ENCODE measurements at regions not wholly inside any gene's neighbourhood (a gene's known extent, or its start where the extent isn't known, plus 50 kb on each side); places are given as distances from the start of the nearest gene placed in this dataset.

DNA sequence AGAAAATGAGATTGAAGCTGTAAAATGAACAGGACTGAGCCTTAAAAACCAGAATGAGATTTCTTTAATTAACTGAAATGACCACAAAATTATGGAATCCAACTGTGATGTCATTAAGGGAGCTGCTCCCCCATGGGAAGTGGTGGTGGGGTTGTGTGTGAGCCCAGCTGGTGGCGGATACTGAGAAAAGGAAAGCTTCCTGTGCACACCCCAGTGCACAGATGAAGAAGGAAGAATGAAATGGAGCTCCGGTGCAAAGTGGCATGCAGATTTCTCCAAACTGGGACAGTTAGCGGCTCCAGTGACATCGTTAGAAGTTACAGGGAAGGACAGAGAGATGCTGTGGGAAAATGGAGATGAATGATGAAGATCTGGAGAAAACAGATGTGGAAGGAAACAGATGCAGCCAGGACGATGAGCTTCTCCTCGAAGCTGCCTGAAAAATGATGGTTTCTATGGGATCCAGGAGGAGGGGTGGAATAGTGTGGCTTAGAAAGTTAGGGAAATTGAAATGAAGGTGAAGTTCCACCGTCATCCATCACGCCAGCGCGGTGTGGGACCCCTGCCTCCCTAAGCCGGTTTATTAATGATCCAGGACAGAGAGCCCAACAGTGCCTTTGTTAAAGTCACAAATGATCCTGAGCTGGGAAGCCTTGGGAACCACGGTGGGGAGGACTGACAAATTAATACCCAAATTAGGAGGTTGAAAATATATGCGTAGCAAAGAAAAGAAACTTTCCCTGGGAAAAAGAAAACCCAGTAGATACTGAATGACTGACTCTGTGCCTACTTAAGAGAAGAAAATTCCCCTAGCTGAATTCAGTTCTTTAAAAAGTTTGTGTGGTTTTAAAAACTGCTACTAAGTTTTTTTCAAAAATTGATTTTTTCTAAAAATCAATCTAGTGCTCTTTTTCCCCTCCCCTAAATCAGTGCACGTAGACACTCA lies 77.2 kb downstream of the TSN start:
- TF ChIP-seq, protein P1, sequence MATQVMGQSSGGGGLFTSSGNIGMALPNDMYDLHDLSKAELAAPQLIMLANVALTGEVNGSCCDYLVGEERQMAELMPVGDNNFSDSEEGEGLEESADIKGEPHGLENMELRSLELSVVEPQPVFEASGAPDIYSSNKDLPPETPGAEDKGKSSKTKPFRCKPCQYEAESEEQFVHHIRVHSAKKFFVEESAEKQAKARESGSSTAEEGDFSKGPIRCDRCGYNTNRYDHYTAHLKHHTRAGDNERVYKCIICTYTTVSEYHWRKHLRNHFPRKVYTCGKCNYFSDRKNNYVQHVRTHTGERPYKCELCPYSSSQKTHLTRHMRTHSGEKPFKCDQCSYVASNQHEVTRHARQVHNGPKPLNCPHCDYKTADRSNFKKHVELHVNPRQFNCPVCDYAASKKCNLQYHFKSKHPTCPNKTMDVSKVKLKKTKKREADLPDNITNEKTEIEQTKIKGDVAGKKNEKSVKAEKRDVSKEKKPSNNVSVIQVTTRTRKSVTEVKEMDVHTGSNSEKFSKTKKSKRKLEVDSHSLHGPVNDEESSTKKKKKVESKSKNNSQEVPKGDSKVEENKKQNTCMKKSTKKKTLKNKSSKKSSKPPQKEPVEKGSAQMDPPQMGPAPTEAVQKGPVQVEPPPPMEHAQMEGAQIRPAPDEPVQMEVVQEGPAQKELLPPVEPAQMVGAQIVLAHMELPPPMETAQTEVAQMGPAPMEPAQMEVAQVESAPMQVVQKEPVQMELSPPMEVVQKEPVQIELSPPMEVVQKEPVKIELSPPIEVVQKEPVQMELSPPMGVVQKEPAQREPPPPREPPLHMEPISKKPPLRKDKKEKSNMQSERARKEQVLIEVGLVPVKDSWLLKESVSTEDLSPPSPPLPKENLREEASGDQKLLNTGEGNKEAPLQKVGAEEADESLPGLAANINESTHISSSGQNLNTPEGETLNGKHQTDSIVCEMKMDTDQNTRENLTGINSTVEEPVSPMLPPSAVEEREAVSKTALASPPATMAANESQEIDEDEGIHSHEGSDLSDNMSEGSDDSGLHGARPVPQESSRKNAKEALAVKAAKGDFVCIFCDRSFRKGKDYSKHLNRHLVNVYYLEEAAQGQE (IDR thresholded peaks at IDR 0.05; ENCODE audit: insufficient replicate concordance, low read depth), result no peak
- TF ChIP-seq SPI1 (IDR thresholded peaks at IDR 0.05; ENCODE audit: borderline replicate concordance, low read depth) (no peak), POLR2AphosphoS5 (IDR thresholded peaks at IDR 0.05; ENCODE audit: low read depth) (no peak), GABPA (IDR thresholded peaks at IDR 0.05; ENCODE audit: low read depth) (no peak)
- TF ChIP-seq, protein P2, sequence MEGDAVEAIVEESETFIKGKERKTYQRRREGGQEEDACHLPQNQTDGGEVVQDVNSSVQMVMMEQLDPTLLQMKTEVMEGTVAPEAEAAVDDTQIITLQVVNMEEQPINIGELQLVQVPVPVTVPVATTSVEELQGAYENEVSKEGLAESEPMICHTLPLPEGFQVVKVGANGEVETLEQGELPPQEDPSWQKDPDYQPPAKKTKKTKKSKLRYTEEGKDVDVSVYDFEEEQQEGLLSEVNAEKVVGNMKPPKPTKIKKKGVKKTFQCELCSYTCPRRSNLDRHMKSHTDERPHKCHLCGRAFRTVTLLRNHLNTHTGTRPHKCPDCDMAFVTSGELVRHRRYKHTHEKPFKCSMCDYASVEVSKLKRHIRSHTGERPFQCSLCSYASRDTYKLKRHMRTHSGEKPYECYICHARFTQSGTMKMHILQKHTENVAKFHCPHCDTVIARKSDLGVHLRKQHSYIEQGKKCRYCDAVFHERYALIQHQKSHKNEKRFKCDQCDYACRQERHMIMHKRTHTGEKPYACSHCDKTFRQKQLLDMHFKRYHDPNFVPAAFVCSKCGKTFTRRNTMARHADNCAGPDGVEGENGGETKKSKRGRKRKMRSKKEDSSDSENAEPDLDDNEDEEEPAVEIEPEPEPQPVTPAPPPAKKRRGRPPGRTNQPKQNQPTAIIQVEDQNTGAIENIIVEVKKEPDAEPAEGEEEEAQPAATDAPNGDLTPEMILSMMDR (IDR thresholded peaks at IDR 0.05; ENCODE audit: insufficient read depth, low read length), result no peak
- Histone ChIP-seq H3K27me3 (ENCODE audit: insufficient read depth, poor library complexity, severe bottlenecking) (no peaks in the 10 kb centered on the region), H3K27ac (replicated peaks) (no peak overlapping the region), H3K4me3 (replicated peaks; ENCODE audit: insufficient read depth, low read length) (no peak overlapping the region)
- no peak for DNase-seq (ENCODE audit: low read depth in 1 of 2, low spot score in 1 of 2)

DNA sequence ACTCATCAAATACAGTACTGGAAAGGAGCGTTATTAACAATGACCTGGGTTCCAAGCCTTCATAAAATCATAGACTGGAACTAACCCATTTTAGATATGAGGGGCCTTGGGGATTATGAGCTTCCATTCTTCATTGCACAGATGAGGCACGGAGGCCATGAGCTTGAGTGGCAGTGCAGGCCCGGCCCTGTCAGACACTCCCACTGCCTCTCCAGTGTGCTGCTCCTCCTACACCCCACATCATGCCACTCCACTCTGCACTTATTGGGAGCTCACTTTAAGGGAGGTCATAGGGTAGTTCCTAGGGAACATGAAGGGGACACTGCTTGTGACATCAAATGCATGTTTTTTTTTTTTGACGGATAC lies 77.9 kb downstream of the TSN start:
- H3K4me3 ChIP-seq (replicated peaks; ENCODE audit: insufficient read depth, low read length), result no peak overlapping the region
- DNase-seq (ENCODE audit: low read depth in 1 of 2, low spot score in 1 of 2), result no peak
- no peak overlapping the region for H3K27ac ChIP-seq (replicated peaks)
- TF ChIP-seq, protein P2 (IDR thresholded peaks at IDR 0.05; ENCODE audit: insufficient read depth, low read length), result no peak
- TF ChIP-seq GABPA (IDR thresholded peaks at IDR 0.05; ENCODE audit: low read depth) (no peak), SPI1 (IDR thresholded peaks at IDR 0.05; ENCODE audit: borderline replicate concordance, low read depth) (no peak), POLR2AphosphoS5 (IDR thresholded peaks at IDR 0.05; ENCODE audit: low read depth) (no peak)
- TF ChIP-seq, protein P1 (IDR thresholded peaks at IDR 0.05; ENCODE audit: insufficient replicate concordance, low read depth), result no peak
- H3K27me3 ChIP-seq (ENCODE audit: insufficient read depth, poor library complexity, severe bottlenecking), result no peaks in the 10 kb centered on the region

DNA sequence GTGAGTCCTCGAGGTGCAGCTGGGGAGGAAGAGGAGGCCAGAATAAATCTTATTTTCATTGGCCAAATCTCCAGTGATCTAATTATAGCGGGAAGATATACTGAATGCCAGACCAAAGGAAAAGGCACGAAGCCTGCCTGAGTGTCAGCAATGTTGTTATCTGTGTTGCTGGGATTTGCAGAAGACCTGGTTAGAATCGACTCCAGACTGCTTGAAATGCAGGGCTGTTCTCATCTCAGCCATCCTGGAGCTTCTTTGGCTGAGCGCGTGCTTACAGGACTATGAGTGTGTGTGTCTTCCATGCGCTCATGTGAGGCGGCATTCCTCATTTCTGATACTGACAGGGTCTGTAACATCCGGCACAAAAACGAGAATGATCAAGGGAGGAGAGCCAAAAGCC lies 81.2 kb downstream of the TSN start:
- TF ChIP-seq GABPA (IDR thresholded peaks at IDR 0.05; ENCODE audit: low read depth), result no peak
- TF ChIP-seq, protein P2 (IDR thresholded peaks at IDR 0.05; ENCODE audit: insufficient read depth, low read length), result no peak
- no peak for TF ChIP-seq SPI1 (IDR thresholded peaks at IDR 0.05; ENCODE audit: borderline replicate concordance, low read depth)
- TF ChIP-seq, protein P1 (IDR thresholded peaks at IDR 0.05; ENCODE audit: insufficient replicate concordance, low read depth), result no peak
- no peak for TF ChIP-seq POLR2AphosphoS5 (IDR thresholded peaks at IDR 0.05; ENCODE audit: low read depth)
- no peaks in the 10 kb centered on the region for H3K27me3 ChIP-seq (ENCODE audit: insufficient read depth, poor library complexity, severe bottlenecking)

More for the DNA sequence above, 81.2 kb downstream of the TSN start:
- H3K27ac ChIP-seq (replicated peaks), result no peak overlapping the region
- H3K4me3 ChIP-seq (replicated peaks; ENCODE audit: insufficient read depth, low read length), result no peak overlapping the region
- no peak for DNase-seq (ENCODE audit: low read depth in 1 of 2, low spot score in 1 of 2)

All from HL-60 (cell line).